VCaP (cell line): ENCODE measurements at regions not wholly inside any gene's neighbourhood (a gene's known extent, or its start where the extent isn't known, plus 50 kb on each side); places are given as distances from the start of the nearest gene placed in this dataset.

ENCODE experiments used
- H3K27ac ChIP-seq: fragments of 450-650 bp; 2 replicates; pipeline ENCODE4 v1.5.1; 2017
- CTCF ChIP-seq: fragments of 450-650 bp; conservative IDR thresholded peaks from 2 replicates; pipeline ENCODE4 v1.5.1; 2017; ENCODE audit warnings: mild to moderate bottlenecking, moderate library complexity

- no peak for TF ChIP-seq CTCF
- no peak overlapping the region for H3K27ac ChIP-seq
Observed at GRCh38 chr11:71059662-71060061, 192.7 kb downstream of the SHANK2 start.

- no peak for TF ChIP-seq CTCF
- no peak overlapping the region for H3K27ac ChIP-seq
Observed at GRCh38 chr11:71055925-71056324, 196.5 kb downstream of the SHANK2 start.
